ENCODE measurements at regions not wholly inside any gene's neighbourhood (a gene's known extent, or its start where the extent isn't known, plus 50 kb on each side); places are given as distances from the start of the nearest gene placed in this dataset.
"Not testable (repeated sequence)": the region's sequence is repeated elsewhere in the genome, so short reads cannot be mapped to it uniquely, and the experiment has no call there.

- not testable (repeated sequence) for H3K9me3 ChIP-seq (replicated peaks; ENCODE audit: low read length); H3K4me1 ChIP-seq (ENCODE audit: control insufficient read depth, insufficient read depth, low read length); H3K36me3 ChIP-seq (ENCODE audit: insufficient read depth, low read length); H3K4me2 ChIP-seq (ENCODE audit: low read length); H3K9ac ChIP-seq (ENCODE audit: low read depth, low read length); H3K27me3 ChIP-seq (ENCODE audit: control insufficient read depth, insufficient read depth, low read length); H3K4me3 ChIP-seq (ENCODE audit: low read length)
Observed at GRCh38 chr2:154583274-154583673, 115.2 kb upstream of the KCNJ3 start.

GRCh38 chr2:154587739-154588138 lies 110.8 kb upstream of the KCNJ3 start:
- H3K4me2 ChIP-seq (ENCODE audit: low read length), result no peak overlapping the region
- H3K4me3 ChIP-seq (ENCODE audit: low read length), result no peak overlapping the region
- no peaks in the 10 kb centered on the region for H3K9me3 ChIP-seq (replicated peaks; ENCODE audit: low read length)
- no peaks in the 10 kb centered on the region for H3K4me1 ChIP-seq (ENCODE audit: control insufficient read depth, insufficient read depth, low read length)
- H3K36me3 ChIP-seq (ENCODE audit: insufficient read depth, low read length), result no peaks in the 10 kb centered on the region
- no peaks in the 10 kb centered on the region for H3K27me3 ChIP-seq (ENCODE audit: control insufficient read depth, insufficient read depth, low read length)
- H3K9ac ChIP-seq (ENCODE audit: low read depth, low read length), result no peak overlapping the region

GRCh38 chr2:154588838-154589237 lies 109.7 kb upstream of the KCNJ3 start:
- no peaks in the 10 kb centered on the region for H3K27me3 ChIP-seq (ENCODE audit: control insufficient read depth, insufficient read depth, low read length)
- no peaks in the 10 kb centered on the region for H3K36me3 ChIP-seq (ENCODE audit: insufficient read depth, low read length)
- no peak overlapping the region for H3K9ac ChIP-seq (ENCODE audit: low read depth, low read length)
- H3K4me3 ChIP-seq (ENCODE audit: low read length), result no peak overlapping the region
- H3K4me2 ChIP-seq (ENCODE audit: low read length), result no peak overlapping the region
- no peaks in the 10 kb centered on the region for H3K4me1 ChIP-seq (ENCODE audit: control insufficient read depth, insufficient read depth, low read length)
- no peaks in the 10 kb centered on the region for H3K9me3 ChIP-seq (replicated peaks; ENCODE audit: low read length)

GRCh38 chr2:154589514-154589913 lies 109.0 kb upstream of the KCNJ3 start:
- Histone ChIP-seq H3K27me3 (ENCODE audit: control insufficient read depth, insufficient read depth, low read length) (no peaks in the 10 kb centered on the region), H3K4me2 (ENCODE audit: low read length) (no peak overlapping the region), H3K9me3 (replicated peaks; ENCODE audit: low read length) (no peaks in the 10 kb centered on the region), H3K4me1 (ENCODE audit: control insufficient read depth, insufficient read depth, low read length) (no peaks in the 10 kb centered on the region), H3K9ac (ENCODE audit: low read depth, low read length) (no peak overlapping the region), H3K36me3 (ENCODE audit: insufficient read depth, low read length) (no peaks in the 10 kb centered on the region), H3K4me3 (ENCODE audit: low read length) (no peak overlapping the region)

GRCh38 chr2:154591294-154591820 lies 107.1 kb upstream of the KCNJ3 start:
- Histone ChIP-seq H3K4me2 (ENCODE audit: low read length) (no peak overlapping the region), H3K9me3 (replicated peaks; ENCODE audit: low read length) (no peaks in the 10 kb centered on the region), H3K4me3 (ENCODE audit: low read length) (no peak overlapping the region), H3K36me3 (ENCODE audit: insufficient read depth, low read length) (no peaks in the 10 kb centered on the region), H3K4me1 (ENCODE audit: control insufficient read depth, insufficient read depth, low read length) (no peaks in the 10 kb centered on the region), H3K9ac (ENCODE audit: low read depth, low read length) (no peak overlapping the region), H3K27me3 (ENCODE audit: control insufficient read depth, insufficient read depth, low read length) (no peaks in the 10 kb centered on the region)

- Histone ChIP-seq H3K4me2 (ENCODE audit: low read length) (no peak overlapping the region), H3K27me3 (ENCODE audit: control insufficient read depth, insufficient read depth, low read length) (no peaks in the 10 kb centered on the region), H3K9me3 (replicated peaks; ENCODE audit: low read length) (no peaks in the 10 kb centered on the region), H3K4me3 (ENCODE audit: low read length) (no peak overlapping the region), H3K9ac (ENCODE audit: low read depth, low read length) (no peak overlapping the region), H3K4me1 (ENCODE audit: control insufficient read depth, insufficient read depth, low read length) (no peaks in the 10 kb centered on the region), H3K36me3 (ENCODE audit: insufficient read depth, low read length) (no peaks in the 10 kb centered on the region)
Observed at GRCh38 chr2:154599189-154599588, 99.3 kb upstream of the KCNJ3 start.

- Histone ChIP-seq H3K27me3 (ENCODE audit: control insufficient read depth, insufficient read depth, low read length) (no peaks in the 10 kb centered on the region), H3K36me3 (ENCODE audit: insufficient read depth, low read length) (no peaks in the 10 kb centered on the region), H3K9me3 (replicated peaks; ENCODE audit: low read length) (no peaks in the 10 kb centered on the region), H3K4me3 (ENCODE audit: low read length) (no peak overlapping the region), H3K4me1 (ENCODE audit: control insufficient read depth, insufficient read depth, low read length) (no peaks in the 10 kb centered on the region), H3K4me2 (ENCODE audit: low read length) (no peak overlapping the region), H3K9ac (ENCODE audit: low read depth, low read length) (no peak overlapping the region)
Observed at GRCh38 chr2:154600927-154601494, 97.5 kb upstream of the KCNJ3 start.

GRCh38 chr2:154603682-154604081 lies 94.8 kb upstream of the KCNJ3 start:
- H3K9ac ChIP-seq (ENCODE audit: low read depth, low read length), result no peak overlapping the region

GRCh38 chr2:154608438-154608837 lies 90.1 kb upstream of the KCNJ3 start:
- Histone ChIP-seq H3K4me3 (ENCODE audit: low read length) (no peak overlapping the region), H3K9ac (ENCODE audit: low read depth, low read length) (no peak overlapping the region), H3K36me3 (ENCODE audit: insufficient read depth, low read length) (no peaks in the 10 kb centered on the region), H3K4me1 (ENCODE audit: control insufficient read depth, insufficient read depth, low read length) (no peaks in the 10 kb centered on the region), H3K9me3 (replicated peaks; ENCODE audit: low read length) (no peaks in the 10 kb centered on the region), H3K4me2 (ENCODE audit: low read length) (no peak overlapping the region), H3K27me3 (ENCODE audit: control insufficient read depth, insufficient read depth, low read length) (no peaks in the 10 kb centered on the region)

More at GRCh38 chr2:154603682-154604081, 94.8 kb upstream of the KCNJ3 start:
- H3K27me3 ChIP-seq (ENCODE audit: control insufficient read depth, insufficient read depth, low read length), result no peaks in the 10 kb centered on the region
- no peaks in the 10 kb centered on the region for H3K9me3 ChIP-seq (replicated peaks; ENCODE audit: low read length)
- H3K4me2 ChIP-seq (ENCODE audit: low read length), result no peak overlapping the region
- H3K4me3 ChIP-seq (ENCODE audit: low read length), result no peak overlapping the region
- H3K36me3 ChIP-seq (ENCODE audit: insufficient read depth, low read length), result no peaks in the 10 kb centered on the region
- no peaks in the 10 kb centered on the region for H3K4me1 ChIP-seq (ENCODE audit: control insufficient read depth, insufficient read depth, low read length)

- H3K4me1 ChIP-seq (ENCODE audit: control insufficient read depth, insufficient read depth, low read length), result no peaks in the 10 kb centered on the region
- H3K36me3 ChIP-seq (ENCODE audit: insufficient read depth, low read length), result no peaks in the 10 kb centered on the region
- H3K9ac ChIP-seq (ENCODE audit: low read depth, low read length), result no peak overlapping the region
- no peaks in the 10 kb centered on the region for H3K9me3 ChIP-seq (replicated peaks; ENCODE audit: low read length)
- H3K27me3 ChIP-seq (ENCODE audit: control insufficient read depth, insufficient read depth, low read length), result no peaks in the 10 kb centered on the region
- no peak overlapping the region for H3K4me2 ChIP-seq (ENCODE audit: low read length)
- no peak overlapping the region for H3K4me3 ChIP-seq (ENCODE audit: low read length)
Observed at GRCh38 chr2:154614906-154615305, 83.6 kb upstream of the KCNJ3 start.

GRCh38 chr2:154616659-154617058 lies 81.8 kb upstream of the KCNJ3 start:
- H3K9me3 ChIP-seq (replicated peaks; ENCODE audit: low read length), result no peaks in the 10 kb centered on the region
- H3K4me2 ChIP-seq (ENCODE audit: low read length), result no peak overlapping the region
- no peak overlapping the region for H3K9ac ChIP-seq (ENCODE audit: low read depth, low read length)
- H3K4me1 ChIP-seq (ENCODE audit: control insufficient read depth, insufficient read depth, low read length), result no peaks in the 10 kb centered on the region
- H3K36me3 ChIP-seq (ENCODE audit: insufficient read depth, low read length), result no peaks in the 10 kb centered on the region
- no peak overlapping the region for H3K4me3 ChIP-seq (ENCODE audit: low read length)
- no peaks in the 10 kb centered on the region for H3K27me3 ChIP-seq (ENCODE audit: control insufficient read depth, insufficient read depth, low read length)

GRCh38 chr2:154620471-154620870 lies 78.0 kb upstream of the KCNJ3 start:
- Histone ChIP-seq H3K9me3 (replicated peaks; ENCODE audit: low read length) (no peaks in the 10 kb centered on the region), H3K4me2 (ENCODE audit: low read length) (no peak overlapping the region), H3K36me3 (ENCODE audit: insufficient read depth, low read length) (no peaks in the 10 kb centered on the region), H3K27me3 (ENCODE audit: control insufficient read depth, insufficient read depth, low read length) (no peaks in the 10 kb centered on the region), H3K9ac (ENCODE audit: low read depth, low read length) (no peak overlapping the region), H3K4me3 (ENCODE audit: low read length) (no peak overlapping the region), H3K4me1 (ENCODE audit: control insufficient read depth, insufficient read depth, low read length) (no peaks in the 10 kb centered on the region)

All from skeletal muscle satellite cell (primary cell).